A549 (cell line): ENCODE measurements at regions not wholly inside any gene's neighbourhood (a gene's known extent, or its start where the extent isn't known, plus 50 kb on each side); places are given as distances from the start of the nearest gene placed in this dataset.

Source experiments
- ATAC-seq, 2 experiments: fragments of 200-7000 bp in 1 of 2; fragments of >200 bp in 1 of 2; cut with Nextera tagmentation in 1 of 2; cut with Tn5 transposase in 1 of 2; 3 replicates each; pipeline versions ENCODE4 v1.8.0 to v1.9.1; 2018 to 2020; ENCODE audit warnings: mild to moderate bottlenecking in 1 of 2, moderate library complexity in 1 of 2
- CTCF ChIA-PET: fragments of 300-600 bp; sonication (Branson Sonifier 250); formaldehyde crosslinking; extraction: SDS; loops from one replicate; lab custom pipeline; 2021; ENCODE audit warnings: antibody characterized with exemption, inconsistent platforms; lab: Yijun Ruan, JAX
- POLR2A ChIA-PET: fragments of 350-600 bp; formaldehyde crosslinking; extraction: SDS; loops from one replicate; lab custom pipeline; 2021; ENCODE audit warnings: antibody characterized with exemption, inconsistent platforms; lab: Yijun Ruan, JAX
- DNase-seq, 2 experiments: peaks; one replicate each; pipeline versions ENCODE4 v3.0.0 to v3.0.0-alpha.2; 2011 to 2016; ENCODE audit warnings: low read depth in 1 of 2, low spot score in 1 of 2
- FAIRE-seq: peaks from 2 replicates; lab custom pipeline; 2011; peaks lifted over from hg19 to GRCh38; lab: Jason Lieb, UNC
- H3K27ac ChIP-seq, 2 experiments: fragments of >200 bp; sonication (Bioruptor Twin); formaldehyde crosslinking; 3 replicates each; pipeline ENCODE4 v1.5.1; 2016 to 2017
- H3K4me1 ChIP-seq: fragments of >200 bp; sonication (Bioruptor Twin); formaldehyde crosslinking; 3 replicates; pipeline ENCODE4 v1.6.1; 2016
- H3K4me2 ChIP-seq: fragments of >200 bp; sonication (Bioruptor Twin); formaldehyde crosslinking; 3 replicates; pipeline ENCODE4 v1.6.1; 2016
- H3K4me3 ChIP-seq: fragments of >200 bp; sonication (Bioruptor Twin); formaldehyde crosslinking; 3 replicates; pipeline ENCODE4 v1.5.1; 2016
- H3K9me3 ChIP-seq: fragments of >200 bp; sonication (Bioruptor Twin); formaldehyde crosslinking; 3 replicates; pipeline ENCODE4 v1.6.1; 2016
- CBX2 ChIP-seq: fragments of 200-600 bp; sonication (generic); IDR thresholded peaks from 2 replicates; pipeline ENCODE4 v1.6.1; 2016; ENCODE audit warnings: low read depth, mild to moderate bottlenecking, borderline replicate concordance
- CBX8 ChIP-seq: fragments of 200-600 bp; sonication (generic); IDR thresholded peaks from 2 replicates; pipeline ENCODE4 v1.6.1; 2016
- EHF ChIP-seq: fragments of 250-450 bp; sonication (Bioruptor Pico); IDR thresholded peaks from 2 replicates; pipeline ENCODE4 v1.5.0; 2020; ENCODE audit warnings: mild to moderate bottlenecking
- FOXS1 ChIP-seq: fragments of 250-450 bp; sonication (Bioruptor Pico); IDR thresholded peaks from 2 replicates; pipeline ENCODE4 v1.5.0; 2020; ENCODE audit warnings: mild to moderate bottlenecking, moderate library complexity
- GATA3 ChIP-seq: IDR thresholded peaks from 2 replicates; pipeline ENCODE4 v1.6.1; 2012; ENCODE audit warnings: borderline replicate concordance
- HDAC2 ChIP-seq: fragments of 200-600 bp; sonication (generic); IDR thresholded peaks from 2 replicates; pipeline ENCODE4 v1.6.1; 2016
- HOXB13 ChIP-seq: fragments of 250-450 bp; sonication (Bioruptor Pico); IDR thresholded peaks from 2 replicates; pipeline ENCODE4 v1.5.0; 2020; ENCODE audit warnings: low read depth, mild to moderate bottlenecking, moderate library complexity
- HOXB5 ChIP-seq: fragments of 250-450 bp; sonication (Bioruptor Pico); IDR thresholded peaks from 2 replicates; pipeline ENCODE4 v1.5.0; 2020; ENCODE audit warnings: mild to moderate bottlenecking, moderate library complexity
- PHF8 ChIP-seq: fragments of 200-600 bp; sonication (generic); IDR thresholded peaks from 2 replicates; pipeline ENCODE4 v1.6.1; 2016; ENCODE audit warnings: low read depth, mild to moderate bottlenecking, antibody characterized with exemption, moderate library complexity, borderline replicate concordance
- RNF2 ChIP-seq: fragments of 200-600 bp; sonication (generic); IDR thresholded peaks from 2 replicates; pipeline ENCODE4 v1.6.1; 2016; ENCODE audit warnings: low read depth, mild to moderate bottlenecking, antibody characterized with exemption, moderate library complexity, borderline replicate concordance
- SMC3 ChIP-seq: fragments of >200 bp; sonication (Bioruptor Twin); formaldehyde crosslinking; IDR thresholded peaks from 3 replicates; pipeline ENCODE4 v1.6.1; 2018; ENCODE audit warnings: inconsistent platforms
- ZNF302 ChIP-seq: fragments of 250-450 bp; sonication (Bioruptor Pico); IDR thresholded peaks from 2 replicates; pipeline ENCODE4 v1.9.0; 2021; ENCODE audit warnings: inconsistent platforms, mild to moderate bottlenecking, moderate library complexity
- ZSCAN20 ChIP-seq: fragments of 250-450 bp; sonication (Bioruptor Pico); IDR thresholded peaks from 2 replicates; pipeline ENCODE4 v1.8.0; 2022; ENCODE audit warnings: mild to moderate bottlenecking, moderate library complexity
- WGBS: methylation state at CpG from one replicate; pipeline ENCODE4 v1.1.6; 2017; ENCODE audit errors: missing lambda C conversion rate; 5-methylcytosine and 5-hydroxymethylcytosine counted together
- TF ChIP-seq, protein P1 (sequence below): fragments of >200 bp; sonication (Bioruptor Twin); formaldehyde crosslinking; IDR thresholded peaks from 3 replicates; pipeline ENCODE4 v1.5.1; 2016
- TF ChIP-seq, protein P2 (sequence below): fragments of >200 bp; sonication (Bioruptor Twin); formaldehyde crosslinking; IDR thresholded peaks from 2 replicates; pipeline ENCODE4 v1.6.1; 2016
- TF ChIP-seq, protein P3 (sequence below): fragments of 200-600 bp; sonication (generic); IDR thresholded peaks from 2 replicates; pipeline ENCODE4 v1.6.1; 2016; ENCODE audit warnings: antibody characterized with exemption, mild to moderate bottlenecking, moderate library complexity
- TF ChIP-seq, protein P4 (sequence below): fragments of 450-650 bp; IDR thresholded peaks from 2 replicates; pipeline ENCODE4 v1.6.1; 2014; ENCODE audit warnings: antibody characterized with exemption
- TF ChIP-seq, protein P5 (sequence below): fragments of 250-450 bp; sonication (Bioruptor Pico); IDR thresholded peaks from 2 replicates; pipeline ENCODE4 v1.5.0; 2020; ENCODE audit warnings: low read depth, mild to moderate bottlenecking, moderate library complexity

DNA sequence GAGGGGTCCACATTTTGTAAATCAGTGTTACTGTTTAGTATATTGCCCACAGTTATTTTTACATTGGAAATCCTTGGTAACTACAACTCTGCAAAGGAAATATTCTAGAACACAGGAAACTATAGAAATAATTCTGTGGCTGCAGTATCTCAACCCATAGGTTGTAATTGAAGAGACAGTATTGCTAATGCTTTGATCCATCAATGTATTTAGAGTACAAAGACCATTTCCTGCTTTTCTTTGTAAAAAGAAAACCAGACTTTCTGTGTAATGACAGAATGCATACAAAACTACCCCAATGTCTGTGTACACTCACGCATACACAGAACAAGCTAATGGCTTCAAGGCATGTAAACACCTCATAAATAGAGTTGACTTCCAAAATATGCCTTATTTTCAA lies 622.1 kb upstream of the ARGLU1 start:
- DNase-seq (no peak), FAIRE-seq (no peak), ATAC-seq (no peak)
- TF ChIP-seq ZNF302 (CRISPR knock-in tag) (no peak), SMC3 (no peak), HDAC2 (no peak), CBX2 (no peak), HOXB13 (CRISPR knock-in tag) (no peak)
- TF ChIP-seq, protein P1, sequence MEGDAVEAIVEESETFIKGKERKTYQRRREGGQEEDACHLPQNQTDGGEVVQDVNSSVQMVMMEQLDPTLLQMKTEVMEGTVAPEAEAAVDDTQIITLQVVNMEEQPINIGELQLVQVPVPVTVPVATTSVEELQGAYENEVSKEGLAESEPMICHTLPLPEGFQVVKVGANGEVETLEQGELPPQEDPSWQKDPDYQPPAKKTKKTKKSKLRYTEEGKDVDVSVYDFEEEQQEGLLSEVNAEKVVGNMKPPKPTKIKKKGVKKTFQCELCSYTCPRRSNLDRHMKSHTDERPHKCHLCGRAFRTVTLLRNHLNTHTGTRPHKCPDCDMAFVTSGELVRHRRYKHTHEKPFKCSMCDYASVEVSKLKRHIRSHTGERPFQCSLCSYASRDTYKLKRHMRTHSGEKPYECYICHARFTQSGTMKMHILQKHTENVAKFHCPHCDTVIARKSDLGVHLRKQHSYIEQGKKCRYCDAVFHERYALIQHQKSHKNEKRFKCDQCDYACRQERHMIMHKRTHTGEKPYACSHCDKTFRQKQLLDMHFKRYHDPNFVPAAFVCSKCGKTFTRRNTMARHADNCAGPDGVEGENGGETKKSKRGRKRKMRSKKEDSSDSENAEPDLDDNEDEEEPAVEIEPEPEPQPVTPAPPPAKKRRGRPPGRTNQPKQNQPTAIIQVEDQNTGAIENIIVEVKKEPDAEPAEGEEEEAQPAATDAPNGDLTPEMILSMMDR = no peak
- TF ChIP-seq, protein P2, sequence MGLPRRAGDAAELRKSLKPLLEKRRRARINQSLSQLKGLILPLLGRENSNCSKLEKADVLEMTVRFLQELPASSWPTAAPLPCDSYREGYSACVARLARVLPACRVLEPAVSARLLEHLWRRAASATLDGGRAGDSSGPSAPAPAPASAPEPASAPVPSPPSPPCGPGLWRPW = no peak
- TF ChIP-seq, protein P3, sequence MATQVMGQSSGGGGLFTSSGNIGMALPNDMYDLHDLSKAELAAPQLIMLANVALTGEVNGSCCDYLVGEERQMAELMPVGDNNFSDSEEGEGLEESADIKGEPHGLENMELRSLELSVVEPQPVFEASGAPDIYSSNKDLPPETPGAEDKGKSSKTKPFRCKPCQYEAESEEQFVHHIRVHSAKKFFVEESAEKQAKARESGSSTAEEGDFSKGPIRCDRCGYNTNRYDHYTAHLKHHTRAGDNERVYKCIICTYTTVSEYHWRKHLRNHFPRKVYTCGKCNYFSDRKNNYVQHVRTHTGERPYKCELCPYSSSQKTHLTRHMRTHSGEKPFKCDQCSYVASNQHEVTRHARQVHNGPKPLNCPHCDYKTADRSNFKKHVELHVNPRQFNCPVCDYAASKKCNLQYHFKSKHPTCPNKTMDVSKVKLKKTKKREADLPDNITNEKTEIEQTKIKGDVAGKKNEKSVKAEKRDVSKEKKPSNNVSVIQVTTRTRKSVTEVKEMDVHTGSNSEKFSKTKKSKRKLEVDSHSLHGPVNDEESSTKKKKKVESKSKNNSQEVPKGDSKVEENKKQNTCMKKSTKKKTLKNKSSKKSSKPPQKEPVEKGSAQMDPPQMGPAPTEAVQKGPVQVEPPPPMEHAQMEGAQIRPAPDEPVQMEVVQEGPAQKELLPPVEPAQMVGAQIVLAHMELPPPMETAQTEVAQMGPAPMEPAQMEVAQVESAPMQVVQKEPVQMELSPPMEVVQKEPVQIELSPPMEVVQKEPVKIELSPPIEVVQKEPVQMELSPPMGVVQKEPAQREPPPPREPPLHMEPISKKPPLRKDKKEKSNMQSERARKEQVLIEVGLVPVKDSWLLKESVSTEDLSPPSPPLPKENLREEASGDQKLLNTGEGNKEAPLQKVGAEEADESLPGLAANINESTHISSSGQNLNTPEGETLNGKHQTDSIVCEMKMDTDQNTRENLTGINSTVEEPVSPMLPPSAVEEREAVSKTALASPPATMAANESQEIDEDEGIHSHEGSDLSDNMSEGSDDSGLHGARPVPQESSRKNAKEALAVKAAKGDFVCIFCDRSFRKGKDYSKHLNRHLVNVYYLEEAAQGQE = no peak
- Histone ChIP-seq H3K4me3 (no peak overlapping the region), H3K4me2 (no peak overlapping the region), H3K9me3 (no peaks in the 10 kb centered on the region), H3K4me1 (no peaks in the 10 kb centered on the region), H3K27ac (no peak overlapping the region)
- ChIA-PET POLR2A (no interaction called here), CTCF (no interaction called here)
- WGBS = 20% methylated on average over 1 of the region's 1 CpG

DNA sequence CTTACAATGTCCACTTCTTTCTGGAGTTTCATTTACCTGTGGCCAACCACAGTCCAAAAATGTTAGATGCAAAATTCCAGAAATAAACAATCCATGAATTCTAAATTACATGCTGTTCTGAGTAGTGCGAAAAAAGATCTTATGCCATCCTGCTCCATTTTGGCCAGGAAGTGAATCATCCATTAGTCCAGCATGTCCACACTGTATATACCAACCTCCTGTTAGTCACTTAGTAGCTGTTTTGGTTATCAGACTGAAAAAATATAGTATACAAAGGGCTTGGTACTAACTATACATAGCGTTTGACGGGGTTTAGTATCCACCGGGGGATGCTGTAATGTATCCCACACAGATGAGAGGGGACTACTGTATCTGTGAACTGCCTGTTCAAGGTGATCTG lies 618.0 kb upstream of the ARGLU1 start:
- Histone ChIP-seq H3K4me3 (no peak overlapping the region), H3K9me3 (no peaks in the 10 kb centered on the region), H3K4me1 (no peaks in the 10 kb centered on the region), H3K4me2 (no peak overlapping the region), H3K27ac (no peak overlapping the region)
- ChIA-PET POLR2A (no interaction called here), CTCF (no interaction called here)
- no peak for ATAC-seq
- FAIRE-seq = no peak
- no peak for DNase-seq
- TF ChIP-seq ZSCAN20 = no peak
- no peak for TF ChIP-seq CBX2
- TF ChIP-seq HOXB5 (CRISPR knock-in tag) = no peak
- TF ChIP-seq, protein P3 = no peak
- no peak for TF ChIP-seq PHF8
- TF ChIP-seq CBX8 = no peak
- no peak for TF ChIP-seq GATA3
- TF ChIP-seq RNF2 = no peak
- no peak for TF ChIP-seq HDAC2
- TF ChIP-seq, protein P4, sequence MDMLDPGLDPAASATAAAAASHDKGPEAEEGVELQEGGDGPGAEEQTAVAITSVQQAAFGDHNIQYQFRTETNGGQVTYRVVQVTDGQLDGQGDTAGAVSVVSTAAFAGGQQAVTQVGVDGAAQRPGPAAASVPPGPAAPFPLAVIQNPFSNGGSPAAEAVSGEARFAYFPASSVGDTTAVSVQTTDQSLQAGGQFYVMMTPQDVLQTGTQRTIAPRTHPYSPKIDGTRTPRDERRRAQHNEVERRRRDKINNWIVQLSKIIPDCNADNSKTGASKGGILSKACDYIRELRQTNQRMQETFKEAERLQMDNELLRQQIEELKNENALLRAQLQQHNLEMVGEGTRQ = no peak
- TF ChIP-seq SMC3 = no peak
- no peak for TF ChIP-seq EHF (CRISPR knock-in tag)
- TF ChIP-seq FOXS1 (CRISPR knock-in tag) = no peak
- TF ChIP-seq, protein P5, sequence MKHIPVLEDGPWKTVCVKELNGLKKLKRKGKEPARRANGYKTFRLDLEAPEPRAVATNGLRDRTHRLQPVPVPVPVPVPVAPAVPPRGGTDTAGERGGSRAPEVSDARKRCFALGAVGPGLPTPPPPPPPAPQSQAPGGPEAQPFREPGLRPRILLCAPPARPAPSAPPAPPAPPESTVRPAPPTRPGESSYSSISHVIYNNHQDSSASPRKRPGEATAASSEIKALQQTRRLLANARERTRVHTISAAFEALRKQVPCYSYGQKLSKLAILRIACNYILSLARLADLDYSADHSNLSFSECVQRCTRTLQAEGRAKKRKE (CRISPR knock-in tag) = no peak
- WGBS = 39% methylated on average over 4 of the region's 4 CpGs
